ENCODE measurements at regions not wholly inside any gene's neighbourhood (a gene's known extent, or its start where the extent isn't known, plus 50 kb on each side); places are given as distances from the start of the nearest gene placed in this dataset.

DNA sequence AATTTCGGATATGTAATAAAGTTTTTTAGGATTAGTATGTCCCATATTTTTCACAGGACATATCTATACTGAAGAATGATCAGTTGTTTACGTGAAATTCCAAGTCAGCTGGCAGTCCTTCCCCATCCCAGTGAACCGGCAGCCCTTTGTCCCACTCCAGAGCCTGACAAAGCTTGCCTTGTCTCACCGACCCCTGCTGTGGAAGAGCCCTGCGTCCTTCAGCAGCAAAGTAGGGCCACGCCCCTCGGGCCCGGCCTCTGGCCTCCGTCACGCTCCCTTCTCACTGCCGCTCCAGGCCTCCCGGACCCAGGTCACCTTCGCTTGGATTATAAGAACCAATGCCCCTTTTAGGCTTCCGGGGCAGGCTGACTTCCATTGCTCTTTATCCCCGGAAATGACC is 89.8 kb upstream of the TGIF1 start:
- Histone ChIP-seq H3K79me2 (ENCODE audit: low read depth) (no peaks in the 10 kb centered on the region), H4K20me1 (ENCODE audit: insufficient read depth) (no peaks in the 10 kb centered on the region), H2AFZ (no peak overlapping the region), H3K4me3 (no peak overlapping the region), H3K36me3 (ENCODE audit: low read depth) (peaks cover 12% of the 10 kb centered on the region), H3K9me3 (ENCODE audit: insufficient read depth, low read depth) (0 out of 2 replicates have a peak, but pooled peaks cover under 1% of the 10 kb centered on the region), H3K4me1 (replicated peaks; ENCODE audit: insufficient read depth) (no peaks in the 10 kb centered on the region), H3K27ac (no peak overlapping the region), H3K27me3 (ENCODE audit: insufficient read depth, low read depth) (no peaks in the 10 kb centered on the region), H3F3A (ENCODE audit: insufficient read depth, low read depth) (no peaks in the 10 kb centered on the region), H3K4me2 (no peak overlapping the region), H3K9me2 (ENCODE audit: insufficient read depth) (no peaks in the 10 kb centered on the region)
- ChIA-PET POLR2A (ENCODE audit: unreplicated experiment) (no interaction called here), CTCF (no interaction called here)
- intact Hi-C loops (cut with micrococcal nuclease; ENCODE audit: unreplicated experiment): no loop called here
- BruUV-seq (replicated peaks): no TSS peak
- no peak for TF ChIP-seq EZH2 (IDR thresholded peaks at IDR 0.05; ENCODE audit: low read depth)
- TF ChIP-seq, protein P1, sequence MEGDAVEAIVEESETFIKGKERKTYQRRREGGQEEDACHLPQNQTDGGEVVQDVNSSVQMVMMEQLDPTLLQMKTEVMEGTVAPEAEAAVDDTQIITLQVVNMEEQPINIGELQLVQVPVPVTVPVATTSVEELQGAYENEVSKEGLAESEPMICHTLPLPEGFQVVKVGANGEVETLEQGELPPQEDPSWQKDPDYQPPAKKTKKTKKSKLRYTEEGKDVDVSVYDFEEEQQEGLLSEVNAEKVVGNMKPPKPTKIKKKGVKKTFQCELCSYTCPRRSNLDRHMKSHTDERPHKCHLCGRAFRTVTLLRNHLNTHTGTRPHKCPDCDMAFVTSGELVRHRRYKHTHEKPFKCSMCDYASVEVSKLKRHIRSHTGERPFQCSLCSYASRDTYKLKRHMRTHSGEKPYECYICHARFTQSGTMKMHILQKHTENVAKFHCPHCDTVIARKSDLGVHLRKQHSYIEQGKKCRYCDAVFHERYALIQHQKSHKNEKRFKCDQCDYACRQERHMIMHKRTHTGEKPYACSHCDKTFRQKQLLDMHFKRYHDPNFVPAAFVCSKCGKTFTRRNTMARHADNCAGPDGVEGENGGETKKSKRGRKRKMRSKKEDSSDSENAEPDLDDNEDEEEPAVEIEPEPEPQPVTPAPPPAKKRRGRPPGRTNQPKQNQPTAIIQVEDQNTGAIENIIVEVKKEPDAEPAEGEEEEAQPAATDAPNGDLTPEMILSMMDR (conservative IDR thresholded peaks at IDR 0.05): no peak
- no peak for DNase-seq

DNA sequence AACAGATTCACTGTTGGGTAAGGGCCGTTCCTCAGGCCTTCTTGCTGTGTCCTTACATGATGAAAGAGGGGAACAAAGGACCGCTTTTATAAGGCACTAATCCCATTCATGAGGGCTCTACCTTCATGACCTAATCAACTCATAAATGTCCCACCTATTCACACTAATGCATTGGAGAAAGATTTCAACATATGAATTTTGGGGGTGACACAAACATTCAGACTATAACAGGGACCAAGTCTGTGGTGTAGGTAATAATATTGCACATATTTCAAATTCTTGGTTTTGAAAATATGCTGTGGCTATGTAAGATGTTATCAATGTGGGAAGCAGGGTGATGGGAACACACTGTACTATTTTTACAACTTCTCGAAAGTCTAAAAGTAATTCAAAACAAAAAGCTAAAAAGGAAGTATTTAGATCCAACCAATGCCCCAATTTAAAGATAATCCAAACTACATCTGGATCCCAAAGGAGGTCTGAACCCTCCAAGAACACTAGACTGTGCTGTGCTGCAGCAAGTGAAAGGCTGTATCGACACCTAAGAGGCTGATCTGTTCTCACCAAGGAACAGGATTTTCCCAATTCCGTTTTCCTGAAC is 82.4 kb upstream of the TGIF1 start:
- Histone ChIP-seq H3K4me3 (no peak overlapping the region), H3K36me3 (ENCODE audit: low read depth) (peaks cover 2% of the 10 kb centered on the region; the same call in 1 of the 2 replicates), H3K4me2 (peak overlapping the region; percentile 15; the same call in 1 of the 2 replicates), H3K9me2 (ENCODE audit: insufficient read depth) (no peaks in the 10 kb centered on the region), H4K20me1 (ENCODE audit: insufficient read depth) (no peaks in the 10 kb centered on the region), H3K27ac (peak overlapping the region; percentile 79), H3K79me2 (ENCODE audit: low read depth) (no peaks in the 10 kb centered on the region), H3K4me1 (replicated peaks; ENCODE audit: insufficient read depth) (0 out of 2 replicates have a peak, but pooled peaks cover 16% of the 10 kb centered on the region), H3K9me3 (ENCODE audit: insufficient read depth, low read depth) (0 out of 2 replicates have a peak, but pooled peaks cover 4% of the 10 kb centered on the region), H3K27me3 (ENCODE audit: insufficient read depth, low read depth) (no peaks in the 10 kb centered on the region), H3F3A (ENCODE audit: insufficient read depth, low read depth) (peaks cover 12% of the 10 kb centered on the region), H2AFZ (no peak overlapping the region)
- no peak for TF ChIP-seq EZH2 (IDR thresholded peaks at IDR 0.05; ENCODE audit: low read depth)
- intact Hi-C loops (cut with micrococcal nuclease; ENCODE audit: unreplicated experiment): loop anchor here (1.0 to 5.0 kb wide), 3 partner anchors 16 to 80 kb away; no protein-coding TSS in a partner anchor
- ChIA-PET CTCF (no interaction called here), POLR2A (ENCODE audit: unreplicated experiment) (interaction anchor here (0.6 to 1.5 kb wide), 6 partner anchors 17 to 432 kb away, joined by 5 to 15 read pairs (median 7); no protein-coding TSS in a partner anchor)
- peak in 1 of 2 experiments; percentile 69 for DNase-seq
- no TSS peak for BruUV-seq (replicated peaks)

DNA sequence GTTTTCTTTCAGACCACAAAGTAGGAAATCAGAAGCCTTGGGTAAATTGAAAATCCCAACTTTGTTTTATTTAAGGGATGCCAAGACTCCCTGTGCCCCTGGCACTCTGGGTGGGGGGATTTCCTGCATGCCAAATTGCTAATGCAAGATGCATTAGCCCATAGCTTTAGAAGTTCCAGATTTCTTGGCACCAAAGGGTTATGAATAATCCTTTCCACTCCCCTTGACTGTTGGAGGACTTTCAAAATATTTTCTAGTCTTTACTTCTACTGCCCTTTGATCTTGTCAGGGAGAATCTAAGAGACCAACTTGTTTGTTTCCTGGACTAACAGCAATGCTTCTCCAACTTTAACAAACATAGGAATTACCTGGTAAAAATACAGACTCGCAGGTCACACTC is 81.8 kb upstream of the TGIF1 start:
- H3K9me3 ChIP-seq (ENCODE audit: insufficient read depth, low read depth): 0 out of 2 replicates have a peak, but pooled peaks cover 4% of the 10 kb centered on the region
- 0 out of 2 replicates have a peak, but pooled peaks cover 16% of the 10 kb centered on the region for H3K4me1 ChIP-seq (replicated peaks; ENCODE audit: insufficient read depth)
- BruUV-seq (replicated peaks): no TSS peak
- no peak overlapping the region for H2AFZ ChIP-seq
- CTCF ChIA-PET: no interaction called here
- no peak overlapping the region for H3K4me3 ChIP-seq
- no peaks in the 10 kb centered on the region for H3K27me3 ChIP-seq (ENCODE audit: insufficient read depth, low read depth)
- peaks cover 12% of the 10 kb centered on the region for H3F3A ChIP-seq (ENCODE audit: insufficient read depth, low read depth)
- peak; percentile 31 to 47 for DNase-seq
- H3K4me2 ChIP-seq: peak overlapping the region; percentile 15; the same call in 1 of the 2 replicates
- POLR2A ChIA-PET (ENCODE audit: unreplicated experiment): interaction anchor here (0.6 to 1.5 kb wide), 6 partner anchors 16 to 433 kb away, joined by 5 to 15 read pairs (median 7); no protein-coding TSS in a partner anchor
- intact Hi-C loops (cut with micrococcal nuclease; ENCODE audit: unreplicated experiment): loop anchor here (5.0 kb wide), 2 partner anchors 44 to 79 kb away; no protein-coding TSS in a partner anchor
- TF ChIP-seq, protein P1 (conservative IDR thresholded peaks at IDR 0.05): no peak
- TF ChIP-seq EZH2 (IDR thresholded peaks at IDR 0.05; ENCODE audit: low read depth): no peak
- H3K36me3 ChIP-seq (ENCODE audit: low read depth): peaks cover 2% of the 10 kb centered on the region; the same call in 1 of the 2 replicates
- H3K79me2 ChIP-seq (ENCODE audit: low read depth): no peaks in the 10 kb centered on the region
- no peaks in the 10 kb centered on the region for H4K20me1 ChIP-seq (ENCODE audit: insufficient read depth)
- no peaks in the 10 kb centered on the region for H3K9me2 ChIP-seq (ENCODE audit: insufficient read depth)
- H3K27ac ChIP-seq: peak overlapping the region; percentile 79

Measured in PC-9 (cell line).